Lung (tissue), 11 donors: ENCODE measurements at regions not wholly inside any gene's neighbourhood (a gene's known extent, or its start where the extent isn't known, plus 50 kb on each side); places are given as distances from the start of the nearest gene placed in this dataset.

Experiments used
- ATAC-seq: fragments of 200-7000 bp; cut with Tn5 transposase; one replicate; pipeline ENCODE4 v1.9.1; 2020; ENCODE audit warnings: moderate number of reproducible peaks; ENCODE audit not compliant: insufficient read depth, low FRiP score
- DNase-seq, 3 donors: peaks; one replicate each; pipeline ENCODE4 v3.0.0-alpha.2; 2013 to 2017
- H3K27ac ChIP-seq, 2 donors: one replicate each; pipeline ENCODE4 v1.5.1; 2013; ENCODE audit warnings: mild to moderate bottlenecking in 2 of 2, moderate library complexity in 2 of 2, control low read depth in 1 of 2, inconsistent platforms in 1 of 2, low read depth in 1 of 2, low read length in 1 of 2
- H3K27me3 ChIP-seq, 3 donors: one replicate each; pipeline ENCODE4 v1.5.1; 2013; ENCODE audit warnings: low read length in 2 of 3; ENCODE audit not compliant: control insufficient read depth in 3 of 3, insufficient read depth in 3 of 3
- H3K36me3 ChIP-seq, 4 donors: one replicate each; pipeline ENCODE4 v1.5.1; 2013; ENCODE audit warnings: low read length in 4 of 4, mild to moderate bottlenecking in 1 of 4, moderate library complexity in 1 of 4; ENCODE audit not compliant: control insufficient read depth in 4 of 4, insufficient read depth in 4 of 4
- H3K4me1 ChIP-seq, 5 donors: one replicate each; pipeline ENCODE4 v1.5.1; 2013; ENCODE audit warnings: low read length in 5 of 5, mild to moderate bottlenecking in 2 of 5, moderate library complexity in 1 of 5; ENCODE audit not compliant: control insufficient read depth in 5 of 5, insufficient read depth in 5 of 5
- H3K4me3 ChIP-seq: one replicate; pipeline ENCODE4 v1.5.1; 2013; ENCODE audit warnings: mild to moderate bottlenecking, control low read depth, moderate library complexity
- H3K9ac ChIP-seq, 2 donors: one replicate each; pipeline ENCODE4 v1.5.1; 2013; ENCODE audit warnings: low read length in 2 of 2, control low read depth in 1 of 2; ENCODE audit not compliant: insufficient read depth in 1 of 2
- H3K9me3 ChIP-seq, 4 donors: one replicate each; pipeline ENCODE4 v1.5.1; 2013; ENCODE audit warnings: low read length in 3 of 4, mild to moderate bottlenecking in 1 of 4, moderate library complexity in 1 of 4; ENCODE audit not compliant: control insufficient read depth in 4 of 4, insufficient read depth in 3 of 4
- CTCF ChIP-seq: IDR thresholded peaks from 2 replicates; pipeline ENCODE4 v1.5.1; 2012; ENCODE audit warnings: mild to moderate bottlenecking; ENCODE audit errors: control extremely low read depth, extremely low read depth
- WGBS, 2 donors: extraction: QIAGEN DNeasy Blood & Tissue Kit; methylation state at CpG; one replicate each; pipeline ENCODE4 v1.1.7; 2013; 5-methylcytosine and 5-hydroxymethylcytosine counted together
- donor health status: control.
- donor health status: control.
- donor health status: Bipolar disorder and iron deficiency.
- donor health status: healthy.
- donor health status: DM: yes; HTN: yes; CAD: no.

- Histone ChIP-seq H3K27ac (no peak overlapping the region), H3K4me3 (no peak overlapping the region), H3K9ac (no peak overlapping the region), H3K36me3 (no peaks in the 10 kb centered on the region), H3K27me3 (no peaks in the 10 kb centered on the region), H3K9me3 (peaks cover 0 to 1% (median 0%) of the 10 kb centered on the region in 4 donors), H3K4me1 (no peaks in the 10 kb centered on the region)
- WGBS, 2 donors, result 36 to 40% methylated on average over 3 of the region's 3 CpGs
- no peak for TF ChIP-seq CTCF
- DNase-seq, result no peak
- ATAC-seq, result no peak
Measured at GRCh38 chr4:163895378-163896005, 401.0 kb downstream of the TMA16 start.

- Histone ChIP-seq H3K9ac (no peak overlapping the region), H3K27ac (no peak overlapping the region), H3K9me3 (no peaks in the 10 kb centered on the region), H3K4me1 (no peaks in the 10 kb centered on the region), H3K27me3 (no peaks in the 10 kb centered on the region), H3K36me3 (no peaks in the 10 kb centered on the region), H3K4me3 (no peak overlapping the region)
- DNase-seq (no peak), ATAC-seq (no peak)
- WGBS, 2 donors, result 42 to 44% methylated on average over 1 of the region's 1 CpG
- TF ChIP-seq CTCF, result no peak
Measured at GRCh38 chr4:163901319-163901718, 406.8 kb downstream of the TMA16 start.

GRCh38 chr4:163902417-163902816 is 407.9 kb downstream of the TMA16 start:
- no peak for ATAC-seq
- no peak for DNase-seq
- Histone ChIP-seq H3K9ac (no peak overlapping the region), H3K27ac (no peak overlapping the region), H3K4me3 (no peak overlapping the region), H3K4me1 (no peaks in the 10 kb centered on the region), H3K36me3 (no peaks in the 10 kb centered on the region), H3K27me3 (no peaks in the 10 kb centered on the region), H3K9me3 (no peaks in the 10 kb centered on the region)
- no peak for TF ChIP-seq CTCF
- 88 to 90% methylated on average over 2 of the region's 2 CpGs for WGBS, 2 donors

- H3K36me3 ChIP-seq, result no peaks in the 10 kb centered on the region
- no peaks in the 10 kb centered on the region for H3K9me3 ChIP-seq
- no peak for ATAC-seq
- no peak overlapping the region for H3K27ac ChIP-seq
- no peak for DNase-seq
- no peak overlapping the region for H3K9ac ChIP-seq
- H3K27me3 ChIP-seq, result no peaks in the 10 kb centered on the region
- 72 to 84% methylated on average over 5 of the region's 5 CpGs for WGBS, 2 donors
- no peak for TF ChIP-seq CTCF
- H3K4me1 ChIP-seq, result no peaks in the 10 kb centered on the region
- no peak overlapping the region for H3K4me3 ChIP-seq
Measured at GRCh38 chr4:163911891-163912290, 417.4 kb downstream of the TMA16 start.
